Vagina (tissue), 2 donors: ENCODE measurements at regions not wholly inside any gene's neighbourhood (a gene's known extent, or its start where the extent isn't known, plus 50 kb on each side); places are given as distances from the start of the nearest gene placed in this dataset.

Experiments used
- DNase-seq, 2 donors: peaks; one replicate each; pipeline ENCODE4 v3.0.0-alpha.2; 2017; ENCODE audit errors: extremely low spot score in 2 of 2
- H3K27ac ChIP-seq: fragments of 200-600 bp; sonication (generic); one replicate; pipeline ENCODE4 v1.5.1; 2019
- H3K27me3 ChIP-seq: fragments of 200-600 bp; sonication (generic); one replicate; pipeline ENCODE4 v1.5.1; 2019
- H3K36me3 ChIP-seq, 2 donors: fragments of 200-600 bp; sonication (generic); one replicate each; pipeline ENCODE4 v1.5.1; 2017 to 2019
- H3K4me1 ChIP-seq: fragments of 200-600 bp; sonication (generic); one replicate; pipeline ENCODE4 v1.5.1; 2019
- H3K4me3 ChIP-seq, 2 donors: fragments of 200-600 bp; sonication (generic); 1 replicate in 1 of 2; 2 replicates in 1 of 2; pipeline ENCODE4 v1.5.1; 2016 to 2019
- H3K9me3 ChIP-seq: fragments of 200-600 bp; sonication (generic); one replicate; pipeline ENCODE4 v1.5.1; 2019
- CTCF ChIP-seq, 3 experiments: fragments of 450-650 bp in 2 of 3; fragments of 200-600 bp in 1 of 3; sonication (generic) in 1 of 3; IDR thresholded peaks; one replicate each; pipeline ENCODE4 v1.5.1; 2017 to 2019; ENCODE audit warnings: antibody characterized with exemption in 3 of 3, mild to moderate bottlenecking in 2 of 3, moderate library complexity in 2 of 3
- POLR2A ChIP-seq, 2 donors: fragments of 450-650 bp; IDR thresholded peaks; one replicate each; pipeline ENCODE4 v1.6.1; 2017; ENCODE audit warnings: antibody characterized with exemption in 2 of 2, mild to moderate bottlenecking in 2 of 2, moderate library complexity in 2 of 2
- POLR2AphosphoS5 ChIP-seq, 2 donors: sonication (generic); formaldehyde crosslinking; IDR thresholded peaks; one replicate each; pipeline ENCODE4 v1.9.0; 2017; ENCODE audit warnings: antibody characterized with exemption in 2 of 2, mild to moderate bottlenecking in 2 of 2, low read depth in 1 of 2; ENCODE audit not compliant: insufficient read depth in 1 of 2
- intact Hi-C: fragments of 100-400 bp; cut with DNase I; formaldehyde crosslinking; loops from one replicate; pipeline ENCODE4 v1.15.1; 2023

DNA sequence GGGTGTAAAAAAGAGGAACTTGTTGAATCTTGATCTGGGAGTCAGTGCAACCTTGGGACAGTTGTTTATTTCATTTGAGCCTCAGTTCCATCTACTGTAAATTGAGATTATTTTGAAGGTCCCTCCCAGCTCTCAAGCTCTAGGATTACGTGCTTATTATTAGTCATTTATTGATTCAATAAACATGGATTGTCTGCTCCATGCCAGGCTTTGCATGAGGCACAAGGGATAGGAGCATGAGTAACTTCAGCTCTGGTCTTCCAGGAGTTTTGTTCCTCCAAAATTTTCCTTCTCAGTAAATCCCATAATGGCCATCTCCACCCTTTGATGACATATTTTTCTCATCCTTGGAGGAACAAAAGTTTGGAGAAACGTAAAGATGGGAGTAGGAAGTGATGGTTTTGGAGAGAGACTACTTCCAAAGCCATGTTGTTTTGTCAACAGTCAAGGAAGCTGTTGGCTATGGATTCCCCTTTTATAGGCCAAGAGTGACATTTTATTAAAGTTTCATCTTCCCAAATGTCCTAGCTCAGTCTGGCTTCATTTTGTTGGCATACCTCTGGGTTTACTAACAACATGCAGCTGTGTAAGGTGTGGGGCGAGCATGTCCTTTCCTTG lies 244.6 kb downstream of the DMRT2 start:
- intact Hi-C loops = no loop called here
- no peaks in the 10 kb centered on the region for H3K9me3 ChIP-seq
- H3K36me3 ChIP-seq = no peaks in the 10 kb centered on the region
- no peak for DNase-seq
- TF ChIP-seq CTCF (IDR thresholded peaks at IDR 0.05) (no peak), POLR2AphosphoS5 (IDR thresholded peaks at IDR 0.05; ENCODE audit: insufficient read depth in 1 of 2, low read depth in 1 of 2) (no peak), POLR2A (IDR thresholded peaks at IDR 0.05) (no peak)
- H3K27ac ChIP-seq = no peak overlapping the region
- no peak overlapping the region for H3K4me3 ChIP-seq
- peaks cover 5% of the 10 kb centered on the region for H3K4me1 ChIP-seq
- H3K27me3 ChIP-seq = no peaks in the 10 kb centered on the region

GRCh38 chr9:1296331-1296730 lies 246.2 kb downstream of the DMRT2 start:
- Histone ChIP-seq H3K27me3 (no peaks in the 10 kb centered on the region), H3K4me3 (no peak overlapping the region), H3K4me1 (peaks cover 5% of the 10 kb centered on the region), H3K9me3 (no peaks in the 10 kb centered on the region), H3K36me3 (no peaks in the 10 kb centered on the region), H3K27ac (no peak overlapping the region)
- intact Hi-C loops = no loop called here
- no peak for TF ChIP-seq CTCF (IDR thresholded peaks at IDR 0.05)
- TF ChIP-seq POLR2A (IDR thresholded peaks at IDR 0.05) = no peak
- TF ChIP-seq POLR2AphosphoS5 (IDR thresholded peaks at IDR 0.05; ENCODE audit: insufficient read depth in 1 of 2, low read depth in 1 of 2) = no peak
- no peak for DNase-seq

DNA sequence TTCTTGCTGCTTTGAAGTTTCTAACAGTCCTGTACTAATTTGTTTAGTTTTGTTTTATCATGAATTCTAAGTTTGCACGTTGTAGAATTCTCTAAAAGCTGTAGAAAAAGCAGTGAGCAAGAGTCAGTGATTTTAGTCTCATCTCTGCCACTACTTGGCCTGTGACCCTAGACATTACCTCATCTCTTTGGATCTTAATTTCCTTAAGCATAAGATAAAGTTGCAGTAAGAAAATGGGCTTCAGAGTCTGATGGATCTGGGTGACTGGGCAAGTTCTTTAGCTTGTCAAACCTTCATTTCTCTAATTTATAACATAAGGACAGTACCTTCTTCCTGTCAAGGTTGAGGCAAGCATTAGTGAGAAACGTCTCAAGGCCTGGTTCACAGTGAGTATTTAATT lies 247.9 kb downstream of the DMRT2 start:
- Histone ChIP-seq H3K4me1 (no peaks in the 10 kb centered on the region), H3K27ac (no peak overlapping the region), H3K9me3 (no peaks in the 10 kb centered on the region), H3K36me3 (no peaks in the 10 kb centered on the region), H3K27me3 (no peaks in the 10 kb centered on the region), H3K4me3 (no peak overlapping the region)
- no peak for TF ChIP-seq POLR2A (IDR thresholded peaks at IDR 0.05)
- TF ChIP-seq CTCF (IDR thresholded peaks at IDR 0.05) = no peak
- no peak for TF ChIP-seq POLR2AphosphoS5 (IDR thresholded peaks at IDR 0.05; ENCODE audit: insufficient read depth in 1 of 2, low read depth in 1 of 2)
- intact Hi-C loops = no loop called here
- DNase-seq = no peak

DNA sequence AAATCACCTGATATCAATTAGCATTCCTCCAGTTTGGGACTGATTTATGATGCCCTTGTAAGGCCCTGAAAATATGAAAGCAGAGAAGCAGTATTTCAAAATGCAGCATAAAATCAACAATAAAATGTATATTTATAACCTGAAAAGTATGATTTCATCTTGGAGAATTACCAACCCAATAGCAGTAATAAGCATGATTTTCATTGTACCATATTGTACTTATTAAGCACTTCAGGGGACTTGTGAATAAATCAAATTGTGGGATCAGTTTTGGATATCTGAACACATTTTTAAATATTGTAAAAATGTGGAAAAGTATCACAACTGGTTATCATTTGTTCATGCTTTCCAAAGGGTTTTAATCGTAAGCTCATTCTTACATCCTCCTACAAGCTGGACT lies 250.8 kb downstream of the DMRT2 start:
- Histone ChIP-seq H3K27ac (no peak overlapping the region), H3K4me3 (no peak overlapping the region), H3K36me3 (no peaks in the 10 kb centered on the region), H3K9me3 (no peaks in the 10 kb centered on the region), H3K27me3 (no peaks in the 10 kb centered on the region), H3K4me1 (no peaks in the 10 kb centered on the region)
- intact Hi-C loops = no loop called here
- DNase-seq = no peak
- TF ChIP-seq CTCF (IDR thresholded peaks at IDR 0.05) (no peak), POLR2AphosphoS5 (IDR thresholded peaks at IDR 0.05; ENCODE audit: insufficient read depth in 1 of 2, low read depth in 1 of 2) (no peak)

GRCh38 chr9:1303932-1304331 lies 253.8 kb downstream of the DMRT2 start:
- Histone ChIP-seq H3K36me3 (no peaks in the 10 kb centered on the region), H3K4me3 (no peak overlapping the region)
- DNase-seq = no peak

More at GRCh38 chr9:1303932-1304331, 253.8 kb downstream of the DMRT2 start:
- TF ChIP-seq POLR2AphosphoS5 (IDR thresholded peaks at IDR 0.05; ENCODE audit: insufficient read depth in 1 of 2, low read depth in 1 of 2) = no peak
- TF ChIP-seq CTCF (IDR thresholded peaks at IDR 0.05) = no peak
- no peak for TF ChIP-seq POLR2A (IDR thresholded peaks at IDR 0.05)
- Histone ChIP-seq H3K27ac (no peak overlapping the region), H3K27me3 (no peaks in the 10 kb centered on the region), H3K9me3 (no peaks in the 10 kb centered on the region), H3K4me1 (no peaks in the 10 kb centered on the region)
- intact Hi-C loops = no loop called here
